Duodenal mucosa (tissue), 2 donors: ENCODE measurements at regions not wholly inside any gene's neighbourhood (a gene's known extent, or its start where the extent isn't known, plus 50 kb on each side); places are given as distances from the start of the nearest gene placed in this dataset.

Source experiments
- H3K27ac ChIP-seq: one replicate; pipeline ENCODE4 v1.7.0; 2013; ENCODE audit warnings: low read depth, low read length
- H3K27me3 ChIP-seq, 2 donors: one replicate each; pipeline ENCODE4 v1.7.0; 2013; ENCODE audit warnings: low read length in 2 of 2, control low read depth in 1 of 2; ENCODE audit not compliant: insufficient read depth in 2 of 2, control insufficient read depth in 1 of 2
- H3K36me3 ChIP-seq, 2 donors: one replicate each; pipeline ENCODE4 v1.7.0; 2013; ENCODE audit warnings: low read length in 2 of 2, control low read depth in 1 of 2; ENCODE audit not compliant: insufficient read depth in 2 of 2, control insufficient read depth in 1 of 2
- H3K4me1 ChIP-seq, 2 donors: one replicate each; pipeline ENCODE4 v1.7.0; 2013; ENCODE audit warnings: low read length in 2 of 2, control low read depth in 1 of 2; ENCODE audit not compliant: insufficient read depth in 2 of 2, control insufficient read depth in 1 of 2
- H3K4me3 ChIP-seq, 2 donors: one replicate each; pipeline ENCODE4 v1.7.0; 2013; ENCODE audit warnings: low read length in 2 of 2, low read depth in 1 of 2
- H3K9ac ChIP-seq, 2 donors: one replicate each; pipeline ENCODE4 v1.7.0; 2013; ENCODE audit warnings: low read length in 2 of 2, low read depth in 1 of 2
- H3K9me3 ChIP-seq, 2 donors: one replicate each; pipeline ENCODE4 v1.7.0; 2013; ENCODE audit warnings: low read length in 2 of 2, control low read depth in 1 of 2; ENCODE audit not compliant: control insufficient read depth in 1 of 2

GRCh38 chr4:72817012-72817411 is 248.0 kb upstream of the ADAMTS3 start:
- Histone ChIP-seq H3K27me3 (no peaks in the 10 kb centered on the region), H3K9ac (no peak overlapping the region), H3K9me3 (no peaks in the 10 kb centered on the region), H3K36me3 (no peaks in the 10 kb centered on the region), H3K27ac (no peak overlapping the region), H3K4me3 (no peak overlapping the region), H3K4me1 (no peaks in the 10 kb centered on the region)

- H3K27ac ChIP-seq: no peak overlapping the region
- no peaks in the 10 kb centered on the region for H3K4me1 ChIP-seq
- H3K9me3 ChIP-seq: no peaks in the 10 kb centered on the region
- no peak overlapping the region for H3K9ac ChIP-seq
- no peak overlapping the region for H3K4me3 ChIP-seq
- no peaks in the 10 kb centered on the region for H3K27me3 ChIP-seq
- H3K36me3 ChIP-seq: no peaks in the 10 kb centered on the region
These were observed 245.2 kb upstream of the ADAMTS3 start for GRCh38 chr4:72814241-72814640.

- Histone ChIP-seq H3K9me3 (no peaks in the 10 kb centered on the region), H3K27ac (no peak overlapping the region), H3K9ac (no peak overlapping the region), H3K27me3 (no peaks in the 10 kb centered on the region), H3K4me1 (no peaks in the 10 kb centered on the region), H3K4me3 (no peak overlapping the region), H3K36me3 (no peaks in the 10 kb centered on the region)
These were observed 240.2 kb upstream of the ADAMTS3 start for GRCh38 chr4:72809208-72809607.

- H3K4me1 ChIP-seq: no peaks in the 10 kb centered on the region
- no peaks in the 10 kb centered on the region for H3K9me3 ChIP-seq
- no peaks in the 10 kb centered on the region for H3K36me3 ChIP-seq
- H3K4me3 ChIP-seq: no peak overlapping the region
- H3K9ac ChIP-seq: no peak overlapping the region
- no peaks in the 10 kb centered on the region for H3K27me3 ChIP-seq
- H3K27ac ChIP-seq: no peak overlapping the region
These were observed 236.3 kb upstream of the ADAMTS3 start for GRCh38 chr4:72805284-72805683.

- Histone ChIP-seq H3K9ac (no peak overlapping the region), H3K4me3 (no peak overlapping the region), H3K36me3 (no peaks in the 10 kb centered on the region), H3K9me3 (peaks cover 0 to 4% of the 10 kb centered on the region in 2 donors), H3K27me3 (no peaks in the 10 kb centered on the region), H3K27ac (no peak overlapping the region), H3K4me1 (no peaks in the 10 kb centered on the region)
These were observed 228.5 kb upstream of the ADAMTS3 start for GRCh38 chr4:72797486-72797885.

GRCh38 chr4:72791054-72791453 is 222.0 kb upstream of the ADAMTS3 start:
- no peak overlapping the region for H3K9ac ChIP-seq
- no peaks in the 10 kb centered on the region for H3K9me3 ChIP-seq
- no peaks in the 10 kb centered on the region for H3K27me3 ChIP-seq
- H3K36me3 ChIP-seq: no peaks in the 10 kb centered on the region
- H3K27ac ChIP-seq: no peak overlapping the region
- no peaks in the 10 kb centered on the region for H3K4me1 ChIP-seq
- no peak overlapping the region for H3K4me3 ChIP-seq

GRCh38 chr4:72786401-72786990 is 217.5 kb upstream of the ADAMTS3 start:
- Histone ChIP-seq H3K4me1 (no peaks in the 10 kb centered on the region), H3K9me3 (no peaks in the 10 kb centered on the region), H3K27ac (no peak overlapping the region), H3K9ac (no peak overlapping the region), H3K36me3 (no peaks in the 10 kb centered on the region), H3K27me3 (no peaks in the 10 kb centered on the region), H3K4me3 (no peak overlapping the region)

- H3K27me3 ChIP-seq: no peaks in the 10 kb centered on the region
- no peak overlapping the region for H3K27ac ChIP-seq
- no peak overlapping the region for H3K9ac ChIP-seq
- H3K9me3 ChIP-seq: no peaks in the 10 kb centered on the region
- H3K36me3 ChIP-seq: no peaks in the 10 kb centered on the region
- H3K4me1 ChIP-seq: no peaks in the 10 kb centered on the region
- no peak overlapping the region for H3K4me3 ChIP-seq
These were observed 210.2 kb upstream of the ADAMTS3 start for GRCh38 chr4:72779241-72779640.

GRCh38 chr4:72777436-72777835 is 208.4 kb upstream of the ADAMTS3 start:
- no peaks in the 10 kb centered on the region for H3K36me3 ChIP-seq
- H3K4me3 ChIP-seq: no peak overlapping the region
- H3K4me1 ChIP-seq: no peaks in the 10 kb centered on the region
- no peak overlapping the region for H3K9ac ChIP-seq
- no peaks in the 10 kb centered on the region for H3K9me3 ChIP-seq
- no peak overlapping the region for H3K27ac ChIP-seq
- H3K27me3 ChIP-seq: no peaks in the 10 kb centered on the region

- Histone ChIP-seq H3K27me3 (no peaks in the 10 kb centered on the region), H3K4me3 (no peak overlapping the region), H3K27ac (no peak overlapping the region), H3K4me1 (no peaks in the 10 kb centered on the region), H3K9me3 (no peaks in the 10 kb centered on the region), H3K36me3 (no peaks in the 10 kb centered on the region), H3K9ac (no peak overlapping the region)
These were observed 201.7 kb upstream of the ADAMTS3 start for GRCh38 chr4:72770708-72771107.

GRCh38 chr4:72768364-72768763 is 199.3 kb upstream of the ADAMTS3 start:
- H3K4me3 ChIP-seq: no peak overlapping the region
- no peaks in the 10 kb centered on the region for H3K9me3 ChIP-seq
- no peaks in the 10 kb centered on the region for H3K36me3 ChIP-seq
- no peak overlapping the region for H3K27ac ChIP-seq
- no peaks in the 10 kb centered on the region for H3K4me1 ChIP-seq
- H3K9ac ChIP-seq: no peak overlapping the region
- H3K27me3 ChIP-seq: no peaks in the 10 kb centered on the region
